ENCODE measurements at regions not wholly inside any gene's neighbourhood (a gene's known extent, or its start where the extent isn't known, plus 50 kb on each side); places are given as distances from the start of the nearest gene placed in this dataset.

- no peak for TF ChIP-seq POLR2A (IDR thresholded peaks at IDR 0.05)
- TF ChIP-seq CTCF (IDR thresholded peaks at IDR 0.05) = no peak
These were observed 126.8 kb upstream of the ADRA1D start for GRCh38 chr20:4375881-4376280.
